OCI-LY1 (cell line): ENCODE measurements at regions not wholly inside any gene's neighbourhood (a gene's known extent, or its start where the extent isn't known, plus 50 kb on each side); places are given as distances from the start of the nearest gene placed in this dataset.

Source experiments
- EZH2 ChIP-seq: fragments of 200-600 bp; sonication (generic), shearing (Covaris generic); IDR thresholded peaks from 2 replicates; pipeline ENCODE4 v1.8.0; 2017; ENCODE audit warnings: borderline replicate concordance, mixed run types, mild to moderate bottlenecking, antibody characterized with exemption, low read length, moderate library complexity, mixed read lengths
- TF ChIP-seq, protein P1 (sequence below): fragments of 200-600 bp; sonication (generic), shearing (Covaris generic); IDR thresholded peaks from 2 replicates; pipeline ENCODE4 v1.5.1; 2017; ENCODE audit warnings: mild to moderate bottlenecking, antibody characterized with exemption, low read length, moderate library complexity, mixed read lengths

DNA sequence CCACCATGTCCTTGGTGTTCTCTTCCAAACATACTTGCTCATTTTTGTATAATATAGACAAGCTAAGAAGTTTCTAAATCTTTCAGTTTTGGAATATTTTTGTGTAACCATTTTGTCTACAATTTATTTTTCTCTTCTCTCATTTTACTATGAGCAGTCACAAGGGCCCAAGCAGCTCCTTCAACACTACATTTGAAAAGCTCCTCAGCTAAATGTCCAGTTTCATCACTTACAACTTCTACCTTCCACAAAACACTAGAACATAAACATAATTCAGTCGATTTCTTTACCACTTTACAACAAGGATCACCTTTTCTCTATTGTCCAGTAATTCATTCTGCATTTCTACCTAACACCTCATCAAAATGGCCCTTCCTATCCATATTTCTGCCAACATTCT, 554.4 kb downstream of the RAB28 start:
- TF ChIP-seq, protein P1, sequence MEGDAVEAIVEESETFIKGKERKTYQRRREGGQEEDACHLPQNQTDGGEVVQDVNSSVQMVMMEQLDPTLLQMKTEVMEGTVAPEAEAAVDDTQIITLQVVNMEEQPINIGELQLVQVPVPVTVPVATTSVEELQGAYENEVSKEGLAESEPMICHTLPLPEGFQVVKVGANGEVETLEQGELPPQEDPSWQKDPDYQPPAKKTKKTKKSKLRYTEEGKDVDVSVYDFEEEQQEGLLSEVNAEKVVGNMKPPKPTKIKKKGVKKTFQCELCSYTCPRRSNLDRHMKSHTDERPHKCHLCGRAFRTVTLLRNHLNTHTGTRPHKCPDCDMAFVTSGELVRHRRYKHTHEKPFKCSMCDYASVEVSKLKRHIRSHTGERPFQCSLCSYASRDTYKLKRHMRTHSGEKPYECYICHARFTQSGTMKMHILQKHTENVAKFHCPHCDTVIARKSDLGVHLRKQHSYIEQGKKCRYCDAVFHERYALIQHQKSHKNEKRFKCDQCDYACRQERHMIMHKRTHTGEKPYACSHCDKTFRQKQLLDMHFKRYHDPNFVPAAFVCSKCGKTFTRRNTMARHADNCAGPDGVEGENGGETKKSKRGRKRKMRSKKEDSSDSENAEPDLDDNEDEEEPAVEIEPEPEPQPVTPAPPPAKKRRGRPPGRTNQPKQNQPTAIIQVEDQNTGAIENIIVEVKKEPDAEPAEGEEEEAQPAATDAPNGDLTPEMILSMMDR: no peak
- no peak for TF ChIP-seq EZH2
